SK-N-SH treated with all-trans-retinoic acid at 6 μM for 48 hours (cell line): ENCODE measurements at regions not wholly inside any gene's neighbourhood (a gene's known extent, or its start where the extent isn't known, plus 50 kb on each side); places are given as distances from the start of the nearest gene placed in this dataset.

Experiments used
- ARNTL ChIP-seq: fragments of 450-650 bp; formaldehyde crosslinking; IDR thresholded peaks from 2 replicates; pipeline ENCODE4 v1.5.0; 2020; ENCODE audit warnings: low read depth, mild to moderate bottlenecking, moderate library complexity, borderline replicate concordance
- SNAI2 ChIP-seq: fragments of 250-450 bp; sonication (Bioruptor Pico); IDR thresholded peaks from 2 replicates; pipeline ENCODE4 v1.5.0; 2020; ENCODE audit warnings: mild to moderate bottlenecking, moderate library complexity
- ZFP3 ChIP-seq: fragments of 250-450 bp; sonication (Bioruptor Pico); IDR thresholded peaks from 2 replicates; pipeline ENCODE4 v1.5.0; 2020; ENCODE audit warnings: mild to moderate bottlenecking, moderate library complexity

GRCh38 chr7:66427956-66428355, 200.7 kb upstream of the KCTD7 start:
- no peak for TF ChIP-seq SNAI2 (CRISPR knock-in tag)
- no peak for TF ChIP-seq ZFP3 (CRISPR knock-in tag)
- no peak for TF ChIP-seq ARNTL (CRISPR knock-in tag)
